ENCODE measurements at regions not wholly inside any gene's neighbourhood (a gene's known extent, or its start where the extent isn't known, plus 50 kb on each side); places are given as distances from the start of the nearest gene placed in this dataset.

DNA sequence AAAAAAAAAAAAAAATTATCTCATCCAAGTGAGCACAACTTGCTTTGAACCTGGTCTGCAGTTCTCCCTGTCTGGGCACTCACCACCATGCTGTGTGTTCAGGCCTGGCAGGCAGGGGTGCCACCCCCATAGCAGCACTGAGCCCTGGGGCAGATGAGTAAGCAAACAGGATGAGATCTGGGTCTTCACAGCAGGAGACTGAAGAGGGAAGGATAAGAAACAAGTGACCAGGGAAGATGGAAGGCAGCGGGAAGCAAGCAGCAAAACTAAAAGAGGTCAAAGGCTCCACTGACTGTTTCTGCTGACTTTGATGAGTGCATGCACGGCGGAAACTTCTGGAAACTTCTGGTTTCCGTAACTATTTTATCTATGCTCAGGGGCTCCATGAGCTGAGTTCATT, 133.5 kb upstream of the SOD1 start:
- DNase-seq = no peak
- TF ChIP-seq, protein P1, sequence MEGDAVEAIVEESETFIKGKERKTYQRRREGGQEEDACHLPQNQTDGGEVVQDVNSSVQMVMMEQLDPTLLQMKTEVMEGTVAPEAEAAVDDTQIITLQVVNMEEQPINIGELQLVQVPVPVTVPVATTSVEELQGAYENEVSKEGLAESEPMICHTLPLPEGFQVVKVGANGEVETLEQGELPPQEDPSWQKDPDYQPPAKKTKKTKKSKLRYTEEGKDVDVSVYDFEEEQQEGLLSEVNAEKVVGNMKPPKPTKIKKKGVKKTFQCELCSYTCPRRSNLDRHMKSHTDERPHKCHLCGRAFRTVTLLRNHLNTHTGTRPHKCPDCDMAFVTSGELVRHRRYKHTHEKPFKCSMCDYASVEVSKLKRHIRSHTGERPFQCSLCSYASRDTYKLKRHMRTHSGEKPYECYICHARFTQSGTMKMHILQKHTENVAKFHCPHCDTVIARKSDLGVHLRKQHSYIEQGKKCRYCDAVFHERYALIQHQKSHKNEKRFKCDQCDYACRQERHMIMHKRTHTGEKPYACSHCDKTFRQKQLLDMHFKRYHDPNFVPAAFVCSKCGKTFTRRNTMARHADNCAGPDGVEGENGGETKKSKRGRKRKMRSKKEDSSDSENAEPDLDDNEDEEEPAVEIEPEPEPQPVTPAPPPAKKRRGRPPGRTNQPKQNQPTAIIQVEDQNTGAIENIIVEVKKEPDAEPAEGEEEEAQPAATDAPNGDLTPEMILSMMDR (IDR thresholded peaks at IDR 0.05; ENCODE audit: low read depth, low read length) = no peak
- Histone ChIP-seq H3K4me1 (peaks cover 5% of the 10 kb centered on the region; the same call in 1 of the 2 replicates), H3K27me3 (no peaks in the 10 kb centered on the region), H3K36me3 (no peaks in the 10 kb centered on the region), H3K4me3 (ENCODE audit: low read depth, low read length) (no peak overlapping the region), H3K9me3 (no peaks in the 10 kb centered on the region)

DNA sequence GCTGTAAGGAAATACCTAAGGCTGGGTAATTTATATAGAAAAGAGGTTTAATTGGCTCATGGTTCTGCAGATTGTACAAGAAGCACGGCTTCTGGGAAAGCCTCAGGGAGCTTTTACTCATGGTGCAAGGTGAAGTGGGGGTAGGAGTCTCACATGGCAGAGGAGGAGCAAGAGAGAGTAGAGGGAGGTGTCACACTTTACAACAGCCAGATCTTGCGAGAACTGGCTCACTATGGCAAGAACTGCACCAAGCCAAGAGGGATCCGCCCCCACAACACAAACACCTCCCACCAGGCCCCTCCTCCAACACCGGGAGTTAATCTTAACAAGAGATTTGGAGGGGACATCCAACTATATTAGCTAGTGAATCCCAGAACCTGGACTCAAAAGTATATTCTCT, 135.4 kb upstream of the SOD1 start:
- Histone ChIP-seq H3K9me3 (no peaks in the 10 kb centered on the region), H3K4me3 (ENCODE audit: low read depth, low read length) (no peak overlapping the region), H3K27me3 (no peaks in the 10 kb centered on the region), H3K4me1 (no peaks in the 10 kb centered on the region), H3K36me3 (no peaks in the 10 kb centered on the region)
- DNase-seq = no peak
- TF ChIP-seq, protein P1 (IDR thresholded peaks at IDR 0.05; ENCODE audit: low read depth, low read length) = no peak

DNA sequence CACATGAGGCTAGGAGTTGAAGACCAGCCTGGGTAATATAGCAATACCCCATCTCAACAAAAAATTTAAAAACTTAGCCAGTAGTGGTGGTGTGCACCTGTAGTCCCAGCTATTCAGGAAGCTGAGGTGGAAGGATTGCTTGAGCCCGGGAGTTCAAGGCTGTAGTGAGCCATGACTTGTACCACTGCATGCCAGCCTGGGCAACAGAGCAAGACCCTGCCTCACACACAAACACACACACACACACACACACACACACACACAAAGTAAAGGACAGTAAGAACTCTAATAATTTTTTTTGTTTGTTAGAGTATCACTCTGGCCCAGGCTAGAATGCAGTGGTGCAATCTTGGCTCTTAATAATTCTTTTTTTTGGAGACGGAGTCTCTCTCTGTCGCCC, 138.0 kb upstream of the SOD1 start:
- H3K9me3 ChIP-seq = no peaks in the 10 kb centered on the region
- DNase-seq = no peak
- TF ChIP-seq, protein P1 (IDR thresholded peaks at IDR 0.05; ENCODE audit: low read depth, low read length) = no peak
- no peak overlapping the region for H3K4me3 ChIP-seq (ENCODE audit: low read depth, low read length)
- no peaks in the 10 kb centered on the region for H3K4me1 ChIP-seq
- H3K36me3 ChIP-seq = no peaks in the 10 kb centered on the region
- H3K27me3 ChIP-seq = no peaks in the 10 kb centered on the region

DNA sequence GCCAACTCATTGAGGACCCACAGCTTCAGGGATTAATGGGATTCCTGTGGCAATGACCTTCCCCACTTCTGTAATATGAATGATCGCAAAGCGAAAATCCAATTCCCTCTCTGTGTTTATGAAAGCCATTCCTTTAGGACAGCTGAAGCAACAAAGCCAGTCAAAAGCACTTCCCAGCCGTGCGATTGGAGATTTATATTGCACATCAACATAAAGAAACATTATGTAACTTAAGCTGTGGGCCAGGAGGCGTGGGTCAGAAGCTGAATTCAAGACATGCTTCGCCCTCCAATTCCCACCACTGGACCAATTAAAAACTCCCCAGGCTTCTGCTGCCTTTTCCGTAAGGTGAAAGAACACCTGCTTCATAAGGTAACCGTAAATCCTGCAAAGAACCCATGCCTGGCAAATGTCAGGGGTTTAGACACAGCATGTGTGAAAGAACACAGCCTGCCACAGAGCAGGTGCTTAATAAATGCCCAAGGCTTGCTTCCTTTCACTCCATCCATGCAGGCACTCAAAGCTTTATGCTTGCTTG, 138.9 kb upstream of the SOD1 start:
- Histone ChIP-seq H3K27me3 (no peaks in the 10 kb centered on the region), H3K36me3 (no peaks in the 10 kb centered on the region), H3K4me1 (no peaks in the 10 kb centered on the region), H3K9me3 (no peaks in the 10 kb centered on the region), H3K4me3 (ENCODE audit: low read depth, low read length) (no peak overlapping the region)
- TF ChIP-seq, protein P1 (IDR thresholded peaks at IDR 0.05; ENCODE audit: low read depth, low read length) = no peak
- no peak for DNase-seq

DNA sequence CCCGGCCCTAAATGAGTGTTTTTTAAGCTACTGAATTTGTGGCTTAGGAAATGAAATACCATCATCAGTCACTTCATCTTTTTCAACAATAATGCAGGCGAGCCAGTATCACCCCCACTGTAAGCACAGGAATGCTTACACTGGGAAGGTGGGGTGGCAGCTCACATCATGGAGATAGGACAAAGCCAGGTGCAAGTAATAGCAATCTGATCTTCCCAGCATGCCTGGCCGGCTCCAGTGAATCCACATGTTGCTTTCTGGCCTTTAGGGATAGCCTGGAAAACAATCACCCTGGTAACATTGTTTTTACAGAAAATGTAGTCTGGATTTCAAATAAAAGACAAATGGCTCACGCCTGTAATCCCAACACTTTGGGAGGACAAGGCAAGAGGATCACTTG, 140.9 kb upstream of the SOD1 start:
- Histone ChIP-seq H3K36me3 (no peaks in the 10 kb centered on the region), H3K9me3 (no peaks in the 10 kb centered on the region), H3K4me1 (no peaks in the 10 kb centered on the region; the same call in 1 of the 2 replicates), H3K4me3 (ENCODE audit: low read depth, low read length) (no peak overlapping the region), H3K27me3 (no peaks in the 10 kb centered on the region)
- TF ChIP-seq, protein P1 (IDR thresholded peaks at IDR 0.05; ENCODE audit: low read depth, low read length) = no peak
- no peak for DNase-seq

DNA sequence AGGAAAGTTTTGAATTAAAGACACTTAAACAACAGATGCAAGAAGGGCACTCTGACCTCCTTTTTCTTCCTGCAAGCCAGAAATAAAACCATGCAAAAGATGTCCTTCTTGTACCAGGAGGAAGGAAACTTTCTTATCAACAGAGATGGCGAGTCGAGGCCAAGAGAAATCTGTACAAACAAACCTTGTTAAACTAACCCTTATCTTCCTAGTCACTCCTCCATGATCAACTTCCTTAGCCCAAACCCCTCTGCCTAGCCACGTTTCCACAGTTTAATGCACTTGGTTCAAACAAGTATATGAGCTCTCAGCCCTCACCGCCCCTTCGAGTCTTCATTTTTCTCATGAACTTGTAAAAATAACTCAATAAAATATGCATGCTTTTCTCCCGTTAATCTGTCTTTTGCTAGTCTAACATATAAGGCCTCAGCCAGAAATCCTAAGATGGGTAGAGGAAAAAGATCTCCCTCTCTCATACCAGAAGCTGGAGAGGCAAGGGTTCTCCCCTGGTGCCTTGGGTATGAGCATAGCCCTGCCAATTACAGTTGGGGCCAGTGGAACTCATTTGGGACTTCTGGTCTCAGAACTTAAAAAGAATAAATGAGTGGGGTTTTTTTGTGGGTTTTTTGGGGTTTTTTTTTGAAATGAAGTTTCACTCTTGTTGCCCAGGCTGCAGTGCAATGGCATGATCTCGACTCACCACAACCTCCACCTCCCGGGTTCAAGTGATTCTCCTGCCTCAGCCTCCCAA, 141.7 kb upstream of the SOD1 start:
- no peaks in the 10 kb centered on the region for H3K36me3 ChIP-seq
- DNase-seq = no peak
- no peaks in the 10 kb centered on the region for H3K9me3 ChIP-seq
- no peaks in the 10 kb centered on the region; the same call in 1 of the 2 replicates for H3K4me1 ChIP-seq
- TF ChIP-seq, protein P1 (IDR thresholded peaks at IDR 0.05; ENCODE audit: low read depth, low read length) = no peak
- no peaks in the 10 kb centered on the region for H3K27me3 ChIP-seq
- no peak overlapping the region for H3K4me3 ChIP-seq (ENCODE audit: low read depth, low read length)
